ENCODE measurements at regions not wholly inside any gene's neighbourhood (a gene's known extent, or its start where the extent isn't known, plus 50 kb on each side); places are given as distances from the start of the nearest gene placed in this dataset.

- DNase-seq = no peak
These were observed 157.5 kb upstream of the SHB start for GRCh38 chr9:38226491-38226951.

- DNase-seq = no peak
These were observed 155.9 kb upstream of the SHB start for GRCh38 chr9:38224941-38225340.

- no peak for DNase-seq
These were observed 147.5 kb upstream of the SHB start for GRCh38 chr9:38216572-38216971.

GRCh38 chr9:38215465-38215864, 146.4 kb upstream of the SHB start:
- no peak for DNase-seq

GRCh38 chr9:38214432-38214831, 145.4 kb upstream of the SHB start:
- DNase-seq = no peak

GRCh38 chr9:38213631-38214299, 144.7 kb upstream of the SHB start:
- DNase-seq = no peak

- DNase-seq = no peak
These were observed 143.0 kb upstream of the SHB start for GRCh38 chr9:38212016-38212415.

- no peak for DNase-seq
These were observed 142.0 kb upstream of the SHB start for GRCh38 chr9:38211002-38211401.

- DNase-seq = no peak
These were observed 139.3 kb upstream of the SHB start for GRCh38 chr9:38208206-38208901.

- DNase-seq = no peak
These were observed 138.3 kb upstream of the SHB start for GRCh38 chr9:38207247-38207778.

- no peak for DNase-seq
These were observed 136.3 kb upstream of the SHB start for GRCh38 chr9:38205279-38205678.

- no peak for DNase-seq
These were observed 133.4 kb upstream of the SHB start for GRCh38 chr9:38202336-38202938.

- DNase-seq = no peak
These were observed 132.8 kb upstream of the SHB start for GRCh38 chr9:38201844-38202243.

GRCh38 chr9:38200431-38200830, 131.4 kb upstream of the SHB start:
- DNase-seq = no peak

GRCh38 chr9:38198140-38198539, 129.1 kb upstream of the SHB start:
- no peak for DNase-seq

GRCh38 chr9:38196714-38197113, 127.7 kb upstream of the SHB start:
- DNase-seq = no peak

- DNase-seq = no peak
These were observed 126.7 kb upstream of the SHB start for GRCh38 chr9:38195737-38196161.

GRCh38 chr9:38194870-38195269, 125.8 kb upstream of the SHB start:
- no peak for DNase-seq

GRCh38 chr9:38192731-38193265, 123.8 kb upstream of the SHB start:
- no peak for DNase-seq

GRCh38 chr9:38186404-38187115, 117.5 kb upstream of the SHB start:
- DNase-seq = no peak

GRCh38 chr9:38185647-38186403, 116.8 kb upstream of the SHB start:
- no peak for DNase-seq
